Karpas-422 (cell line): ENCODE measurements at regions not wholly inside any gene's neighbourhood (a gene's known extent, or its start where the extent isn't known, plus 50 kb on each side); places are given as distances from the start of the nearest gene placed in this dataset.

Experiments used
- DNase-seq: peaks from one replicate; pipeline ENCODE4 v3.0.0-alpha.2; 2015
- H2AFZ ChIP-seq: fragments of 200-600 bp; sonication (generic); 2 replicates; pipeline ENCODE4 v1.6.1; 2014; ENCODE audit warnings: antibody characterized with exemption, low read length, mixed read lengths
- H3K27ac ChIP-seq: fragments of 200-600 bp; sonication (generic); 2 replicates; pipeline ENCODE4 v1.5.1; 2014; ENCODE audit warnings: mild to moderate bottlenecking, low read length, moderate library complexity
- H3K27me3 ChIP-seq: fragments of 200-600 bp; sonication (generic); 2 replicates; pipeline ENCODE4 v1.6.1; 2014; ENCODE audit warnings: low read length, mixed read lengths
- H3K36me3 ChIP-seq: fragments of 200-600 bp; sonication (generic); 2 replicates; pipeline ENCODE4 v1.6.1; 2014; ENCODE audit warnings: low read length, mixed read lengths; ENCODE audit not compliant: insufficient read depth
- H3K4me1 ChIP-seq: fragments of 200-600 bp; sonication (generic); 2 replicates; pipeline ENCODE4 v1.6.1; 2014; ENCODE audit warnings: mild to moderate bottlenecking, low read length, mixed read lengths
- H3K4me2 ChIP-seq: fragments of 200-600 bp; sonication (generic); 2 replicates; pipeline ENCODE4 v1.6.1; 2014; ENCODE audit warnings: low read length, low read depth, mild to moderate bottlenecking; ENCODE audit not compliant: poor library complexity, severe bottlenecking
- H3K4me3 ChIP-seq: fragments of 200-600 bp; sonication (generic); 2 replicates; pipeline ENCODE4 v1.5.1; 2014; ENCODE audit warnings: mild to moderate bottlenecking, antibody characterized with exemption, low read length, mixed read lengths
- H3K79me2 ChIP-seq: fragments of 200-600 bp; sonication (generic); 2 replicates; pipeline ENCODE4 v1.6.1; 2014; ENCODE audit warnings: mild to moderate bottlenecking, low read length, mixed read lengths
- H3K9ac ChIP-seq: fragments of 200-600 bp; sonication (generic); 2 replicates; pipeline ENCODE4 v1.6.0; 2014; ENCODE audit warnings: low read length
- H3K9me2 ChIP-seq: fragments of 200-600 bp; sonication (generic), shearing (Covaris generic); replicated peaks from 2 replicates; pipeline ENCODE4 v1.6.0; 2014; ENCODE audit warnings: mild to moderate bottlenecking, low read length, moderate library complexity; ENCODE audit not compliant: insufficient read depth
- H3K9me3 ChIP-seq: fragments of 300-700, 200-600 bp; sonication (generic); 2 replicates; pipeline ENCODE4 v1.6.1; 2014; ENCODE audit warnings: low read length, mixed read lengths
- H4K20me1 ChIP-seq: fragments of 200-600 bp; sonication (generic); 2 replicates; pipeline ENCODE4 v1.6.1; 2014; ENCODE audit warnings: mild to moderate bottlenecking, antibody characterized with exemption, low read length, low read depth; ENCODE audit not compliant: insufficient read depth

DNA sequence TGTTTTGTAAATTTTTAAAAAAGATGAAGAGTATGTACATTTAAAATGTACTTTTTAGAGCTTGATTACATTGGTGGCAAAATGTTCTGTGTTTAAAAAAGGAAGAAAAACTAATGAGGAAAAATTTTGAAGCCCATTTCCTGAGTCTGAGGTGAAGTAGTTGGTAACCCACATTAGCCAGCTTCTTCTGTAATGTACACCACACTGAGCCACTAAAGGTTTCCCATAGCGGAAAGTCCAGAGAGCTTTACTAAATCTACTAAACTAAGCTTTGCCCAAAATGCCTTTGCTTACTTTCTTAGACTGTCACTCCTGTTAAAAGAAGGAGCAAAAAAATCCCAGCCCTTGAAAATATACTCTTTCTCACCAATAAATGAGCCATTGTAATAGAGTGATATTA, 804.8 kb upstream of the ZEB2 start:
- no peaks in the 10 kb centered on the region for H3K9me3 ChIP-seq
- H3K79me2 ChIP-seq = no peaks in the 10 kb centered on the region
- no peak overlapping the region for H3K4me3 ChIP-seq
- no peaks in the 10 kb centered on the region for H4K20me1 ChIP-seq
- H3K27ac ChIP-seq = no peak overlapping the region
- H3K9ac ChIP-seq = no peak overlapping the region
- H3K9me2 ChIP-seq = no peaks in the 10 kb centered on the region
- no peaks in the 10 kb centered on the region for H3K27me3 ChIP-seq
- DNase-seq = no peak
- H3K4me2 ChIP-seq = no peak overlapping the region
- no peaks in the 10 kb centered on the region for H3K4me1 ChIP-seq
- H3K36me3 ChIP-seq = no peaks in the 10 kb centered on the region
- no peak overlapping the region for H2AFZ ChIP-seq

DNA sequence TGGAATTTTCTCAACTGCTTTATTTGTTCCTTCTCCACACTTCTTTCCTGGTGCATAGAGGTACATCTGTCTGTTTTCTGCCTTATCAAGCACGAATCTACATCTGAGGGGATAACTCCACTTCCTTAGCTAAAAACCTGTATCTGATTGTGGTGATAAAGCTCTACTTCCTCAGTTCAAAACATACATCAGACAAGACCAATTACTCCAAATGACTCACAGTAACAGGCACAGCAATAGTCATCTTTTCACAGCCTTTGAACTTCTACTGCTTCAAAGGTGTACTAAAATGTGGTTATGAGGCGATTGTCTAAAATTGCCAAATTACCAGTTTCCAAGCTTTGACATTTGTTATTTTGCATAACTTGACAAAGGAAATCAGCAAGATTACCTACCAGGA, 803.6 kb upstream of the ZEB2 start:
- H3K79me2 ChIP-seq = no peaks in the 10 kb centered on the region
- no peak overlapping the region for H2AFZ ChIP-seq
- no peak overlapping the region for H3K4me3 ChIP-seq
- DNase-seq = no peak
- no peaks in the 10 kb centered on the region for H4K20me1 ChIP-seq
- no peak overlapping the region for H3K4me2 ChIP-seq
- H3K27me3 ChIP-seq = no peaks in the 10 kb centered on the region
- H3K27ac ChIP-seq = no peak overlapping the region
- H3K9me3 ChIP-seq = no peaks in the 10 kb centered on the region
- H3K9ac ChIP-seq = no peak overlapping the region
- H3K4me1 ChIP-seq = no peaks in the 10 kb centered on the region
- H3K36me3 ChIP-seq = no peaks in the 10 kb centered on the region
- H3K9me2 ChIP-seq = no peaks in the 10 kb centered on the region

DNA sequence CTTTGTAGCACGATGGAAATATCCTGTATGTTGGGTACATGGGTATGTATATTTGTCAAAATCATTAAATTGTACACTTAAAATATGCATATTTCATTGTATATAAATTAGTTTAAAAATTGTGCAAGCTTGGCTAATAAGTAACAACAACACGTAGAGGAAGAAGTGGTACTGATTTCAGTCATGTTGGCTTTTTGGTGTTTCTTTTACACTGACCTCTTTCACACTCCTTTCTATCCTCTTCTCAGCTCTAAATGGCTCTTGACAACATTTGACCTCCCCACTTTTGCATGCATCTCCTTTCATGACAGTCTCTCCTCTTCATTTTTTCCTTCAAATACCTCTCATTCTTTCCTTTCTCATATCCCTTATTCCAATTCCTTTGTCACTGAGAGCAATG, 801.4 kb upstream of the ZEB2 start:
- Histone ChIP-seq H3K4me2 (no peak overlapping the region), H3K27me3 (no peaks in the 10 kb centered on the region), H3K79me2 (no peaks in the 10 kb centered on the region), H3K9ac (no peak overlapping the region), H3K4me1 (no peaks in the 10 kb centered on the region), H3K9me3 (no peaks in the 10 kb centered on the region), H2AFZ (no peak overlapping the region), H3K36me3 (no peaks in the 10 kb centered on the region), H4K20me1 (no peaks in the 10 kb centered on the region), H3K9me2 (no peaks in the 10 kb centered on the region), H3K4me3 (no peak overlapping the region), H3K27ac (no peak overlapping the region)
- no peak for DNase-seq

DNA sequence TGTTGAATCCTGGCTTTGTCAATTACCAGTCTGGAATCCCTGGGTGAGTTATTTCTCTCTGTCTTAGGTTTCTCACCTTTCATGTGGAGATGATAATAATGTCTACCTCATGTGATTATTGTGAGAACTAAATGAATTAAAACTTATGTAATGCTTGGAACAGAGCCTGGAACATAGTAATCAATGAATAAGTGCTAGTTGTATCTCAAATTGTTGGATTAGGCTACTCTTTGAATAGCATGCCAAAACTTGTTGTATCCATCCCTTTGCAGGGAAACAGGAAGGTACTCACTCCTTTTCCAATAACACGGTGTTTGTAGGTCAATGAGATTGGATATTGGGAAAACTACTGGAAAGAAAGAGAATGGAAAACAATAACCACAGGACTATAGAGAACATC, 796.6 kb upstream of the ZEB2 start:
- Histone ChIP-seq H3K4me1 (no peaks in the 10 kb centered on the region), H3K9ac (no peak overlapping the region), H3K9me3 (no peaks in the 10 kb centered on the region), H3K4me3 (no peak overlapping the region), H3K9me2 (no peaks in the 10 kb centered on the region), H3K79me2 (no peaks in the 10 kb centered on the region), H3K36me3 (no peaks in the 10 kb centered on the region), H3K27me3 (no peaks in the 10 kb centered on the region; the same call in 1 of the 2 replicates), H2AFZ (no peak overlapping the region), H4K20me1 (no peaks in the 10 kb centered on the region), H3K4me2 (no peak overlapping the region), H3K27ac (no peak overlapping the region)
- DNase-seq = no peak

DNA sequence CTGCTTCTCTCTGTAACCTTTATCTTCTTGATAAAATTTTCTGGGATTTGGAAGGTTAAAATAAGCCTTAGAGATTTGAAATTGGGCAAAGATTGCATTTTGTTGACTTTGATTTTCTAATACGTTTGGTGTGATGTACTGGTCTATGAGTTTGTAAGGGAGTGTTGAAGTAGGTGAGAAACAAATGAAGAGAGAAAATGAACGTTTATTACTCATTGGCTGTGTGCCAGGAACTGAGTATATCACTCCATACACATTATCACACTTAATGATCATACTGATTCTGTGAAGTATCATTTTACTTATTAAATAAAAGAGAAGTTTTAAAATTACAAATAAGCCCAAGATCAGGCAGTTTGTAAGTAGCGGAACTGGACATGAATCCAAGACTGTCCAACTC, 795.1 kb upstream of the ZEB2 start:
- H3K27ac ChIP-seq = no peak overlapping the region
- H4K20me1 ChIP-seq = no peaks in the 10 kb centered on the region

DNA sequence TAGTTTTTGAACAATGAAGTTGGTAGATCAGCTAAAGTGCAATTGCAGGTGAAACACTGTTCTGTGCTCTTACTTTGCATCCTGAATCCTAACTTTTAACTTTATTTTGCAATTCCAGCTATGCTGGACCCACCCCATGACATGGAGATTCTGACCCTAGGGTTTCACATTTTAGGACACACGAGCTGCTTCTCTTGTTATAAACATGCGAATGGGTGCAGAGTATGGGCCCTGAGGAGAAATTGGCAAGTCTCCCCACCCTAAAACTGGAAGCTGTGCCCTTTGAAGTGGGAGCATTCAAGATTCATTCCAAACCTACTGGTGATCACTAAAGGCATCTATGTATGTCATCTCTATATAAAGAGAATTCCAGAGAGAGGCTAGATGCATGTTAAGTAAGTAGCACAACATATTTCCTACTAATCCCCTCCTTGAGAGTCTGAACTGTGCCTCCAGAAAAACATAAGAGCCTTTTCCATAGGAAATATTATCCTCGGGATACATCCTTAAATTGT, 794.3 kb upstream of the ZEB2 start:
- H3K27ac ChIP-seq = no peak overlapping the region
- no peak overlapping the region for H3K4me3 ChIP-seq
- H4K20me1 ChIP-seq = no peaks in the 10 kb centered on the region
- no peaks in the 10 kb centered on the region for H3K4me1 ChIP-seq
- no peak overlapping the region for H2AFZ ChIP-seq
- no peaks in the 10 kb centered on the region for H3K9me3 ChIP-seq
- H3K9ac ChIP-seq = no peak overlapping the region
- no peak overlapping the region for H3K4me2 ChIP-seq
- no peaks in the 10 kb centered on the region for H3K79me2 ChIP-seq
- DNase-seq = no peak
- H3K27me3 ChIP-seq = no peaks in the 10 kb centered on the region; the same call in 1 of the 2 replicates
- no peaks in the 10 kb centered on the region for H3K9me2 ChIP-seq
- H3K36me3 ChIP-seq = no peaks in the 10 kb centered on the region

More for the DNA sequence above, 795.1 kb upstream of the ZEB2 start:
- no peak overlapping the region for H3K9ac ChIP-seq
- no peak overlapping the region for H3K4me3 ChIP-seq
- H3K4me2 ChIP-seq = no peak overlapping the region
- no peaks in the 10 kb centered on the region for H3K4me1 ChIP-seq
- H3K27me3 ChIP-seq = no peaks in the 10 kb centered on the region; the same call in 1 of the 2 replicates
- no peaks in the 10 kb centered on the region for H3K36me3 ChIP-seq
- H2AFZ ChIP-seq = no peak overlapping the region
- no peaks in the 10 kb centered on the region for H3K79me2 ChIP-seq
- no peak for DNase-seq
- no peaks in the 10 kb centered on the region for H3K9me2 ChIP-seq
- no peaks in the 10 kb centered on the region for H3K9me3 ChIP-seq

DNA sequence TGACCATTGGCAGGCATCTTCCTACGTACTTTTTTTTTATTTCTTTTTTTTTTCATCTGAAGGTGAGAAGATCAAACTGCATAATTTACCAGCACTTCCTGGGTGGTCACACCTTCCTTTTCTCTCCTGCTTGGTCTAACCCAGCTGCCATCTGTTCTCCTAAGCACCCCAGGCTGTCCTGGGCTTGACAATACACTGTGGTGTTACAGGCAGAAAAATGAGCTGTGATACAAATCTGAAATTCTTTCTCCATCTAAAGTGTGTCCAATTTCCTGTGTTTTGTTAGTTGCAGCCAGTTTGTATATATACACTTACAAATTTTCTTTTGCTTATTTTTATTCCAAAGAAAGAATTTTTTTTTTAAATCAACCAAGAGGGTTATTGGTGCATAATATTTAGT, 786.0 kb upstream of the ZEB2 start:
- no peak overlapping the region for H3K4me2 ChIP-seq
- DNase-seq = no peak
- H3K36me3 ChIP-seq = no peaks in the 10 kb centered on the region
- H3K9ac ChIP-seq = no peak overlapping the region
- no peaks in the 10 kb centered on the region for H4K20me1 ChIP-seq
- no peak overlapping the region for H3K4me3 ChIP-seq
- H3K9me2 ChIP-seq = no peaks in the 10 kb centered on the region
- no peaks in the 10 kb centered on the region for H3K4me1 ChIP-seq
- no peaks in the 10 kb centered on the region for H3K79me2 ChIP-seq
- H2AFZ ChIP-seq = no peak overlapping the region
- H3K27me3 ChIP-seq = no peaks in the 10 kb centered on the region
- no peaks in the 10 kb centered on the region for H3K9me3 ChIP-seq
- no peak overlapping the region for H3K27ac ChIP-seq

DNA sequence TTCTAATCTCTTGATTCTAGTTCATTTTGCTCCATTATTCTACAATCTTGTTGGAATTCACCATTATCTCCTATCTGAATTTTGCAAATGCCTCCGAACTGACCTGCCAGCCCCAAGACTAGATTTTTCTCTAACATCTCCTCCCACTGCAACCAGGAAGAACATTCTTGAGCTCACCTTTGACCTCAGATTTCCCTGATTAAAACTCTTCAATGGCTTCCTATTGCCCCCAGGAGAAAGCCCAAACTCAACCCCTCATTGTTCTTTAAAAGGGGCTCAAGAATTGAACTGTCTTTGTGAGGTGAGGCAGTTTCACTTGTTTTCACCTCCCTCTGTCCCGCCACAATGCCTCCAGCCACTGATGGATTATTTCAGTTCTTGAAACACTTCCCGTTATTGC, 784.6 kb upstream of the ZEB2 start:
- Histone ChIP-seq H4K20me1 (no peaks in the 10 kb centered on the region), H3K79me2 (no peaks in the 10 kb centered on the region), H3K36me3 (no peaks in the 10 kb centered on the region), H3K9ac (no peak overlapping the region), H3K27me3 (no peaks in the 10 kb centered on the region), H3K4me2 (no peak overlapping the region), H3K4me1 (no peaks in the 10 kb centered on the region), H2AFZ (no peak overlapping the region), H3K4me3 (no peak overlapping the region), H3K9me3 (no peaks in the 10 kb centered on the region), H3K27ac (no peak overlapping the region), H3K9me2 (no peaks in the 10 kb centered on the region)
- DNase-seq = no peak

DNA sequence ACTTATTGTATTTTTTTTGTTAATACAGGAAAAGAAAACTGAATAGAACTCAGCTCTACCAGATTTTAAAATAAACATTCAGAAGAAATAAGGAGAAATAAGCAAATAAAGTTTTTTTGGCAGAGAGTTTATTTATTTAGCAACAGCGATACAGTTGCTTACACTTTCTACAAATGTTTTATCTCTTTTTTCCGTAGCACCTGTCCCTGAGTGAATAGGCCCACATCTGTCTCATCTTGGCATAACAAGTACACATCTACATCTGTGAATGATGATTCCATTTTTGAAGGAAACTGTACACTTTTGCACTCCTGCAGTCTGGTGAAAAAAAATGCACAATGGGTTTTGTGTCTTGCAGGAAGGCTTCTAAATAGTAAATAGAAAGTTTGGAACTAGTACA, 783.6 kb upstream of the ZEB2 start:
- H3K4me3 ChIP-seq = no peak overlapping the region
- no peaks in the 10 kb centered on the region for H3K4me1 ChIP-seq
- H4K20me1 ChIP-seq = no peaks in the 10 kb centered on the region
- no peak overlapping the region for H3K4me2 ChIP-seq
- DNase-seq = no peak
- no peaks in the 10 kb centered on the region for H3K79me2 ChIP-seq
- H3K9me2 ChIP-seq = no peaks in the 10 kb centered on the region
- no peaks in the 10 kb centered on the region for H3K9me3 ChIP-seq
- H2AFZ ChIP-seq = no peak overlapping the region
- H3K9ac ChIP-seq = no peak overlapping the region
- H3K27me3 ChIP-seq = no peaks in the 10 kb centered on the region
- H3K36me3 ChIP-seq = no peaks in the 10 kb centered on the region
- no peak overlapping the region for H3K27ac ChIP-seq
